Endodermal cell (in vitro differentiated cells): ENCODE measurements at regions not wholly inside any gene's neighbourhood (a gene's known extent, or its start where the extent isn't known, plus 50 kb on each side); places are given as distances from the start of the nearest gene placed in this dataset.

Source experiments
- DNase-seq: peaks from one replicate; pipeline ENCODE4 v3.0.0-alpha.2; 2017
- H3K27ac ChIP-seq: 2 replicates; pipeline ENCODE4 v1.5.1; 2013; ENCODE audit warnings: mild to moderate bottlenecking, low read depth, low read length, moderate library complexity
- H3K27me3 ChIP-seq: 2 replicates; pipeline ENCODE4 v1.6.1; 2013; ENCODE audit warnings: mild to moderate bottlenecking, low read length, moderate library complexity; ENCODE audit not compliant: insufficient read depth, control insufficient read depth, poor library complexity, severe bottlenecking
- H3K36me3 ChIP-seq: 2 replicates; pipeline ENCODE4 v1.7.0; 2013; ENCODE audit warnings: mild to moderate bottlenecking, low read length, moderate library complexity; ENCODE audit not compliant: control insufficient read depth, insufficient read depth
- H3K4me1 ChIP-seq: one replicate; pipeline ENCODE4 v1.7.0; 2013; ENCODE audit warnings: low read length; ENCODE audit not compliant: control insufficient read depth, insufficient read depth
- H3K4me3 ChIP-seq: 2 replicates; pipeline ENCODE4 v1.5.1; 2013; ENCODE audit warnings: mild to moderate bottlenecking, low read length, moderate library complexity
- H3K9ac ChIP-seq: 2 replicates; pipeline ENCODE4 v1.6.1; 2013; ENCODE audit warnings: mild to moderate bottlenecking, low read length, moderate library complexity; ENCODE audit not compliant: poor library complexity, severe bottlenecking; ENCODE audit errors: extremely low read depth
- H3K9me3 ChIP-seq: 2 replicates; pipeline ENCODE4 v1.6.1; 2013; ENCODE audit warnings: mild to moderate bottlenecking, low read length, moderate library complexity; ENCODE audit not compliant: control insufficient read depth
- H3K27ac Mint-ChIP-seq: 2 replicates; pipeline ENCODE4 v1.8.0; 2020; ENCODE audit warnings: mixed read lengths
- H3K27me3 Mint-ChIP-seq: 2 replicates; pipeline ENCODE4 v1.8.0; 2021; ENCODE audit warnings: mild to moderate bottlenecking, mixed read lengths; ENCODE audit not compliant: insufficient read depth
- H3K36me3 Mint-ChIP-seq: 2 replicates; pipeline ENCODE4 v1.8.0; 2020; ENCODE audit warnings: low read depth, mixed read lengths
- H3K4me1 Mint-ChIP-seq: 2 replicates; pipeline ENCODE4 v1.8.0; 2020; ENCODE audit warnings: mixed read lengths
- H3K4me3 Mint-ChIP-seq: 2 replicates; pipeline ENCODE4 v1.8.0; 2020; ENCODE audit warnings: mild to moderate bottlenecking, moderate library complexity, mixed read lengths
- H3K9me3 Mint-ChIP-seq: 2 replicates; pipeline ENCODE4 v1.8.0; 2020; ENCODE audit warnings: mild to moderate bottlenecking, mixed read lengths
- CTCF ChIP-seq: fragments of 200-600 bp; sonication (generic); conservative IDR thresholded peaks from 2 replicates; pipeline ENCODE4 v1.5.0; 2021; ENCODE audit warnings: antibody characterized with exemption, mild to moderate bottlenecking
- WGBS, 2 experiments: methylation state at CpG; one replicate each; pipeline versions ENCODE4 v1.1.5 to v1.1.7; 2013; ENCODE audit warnings: missing lambda C conversion rate in 2 of 2, mixed read lengths in 1 of 2; ENCODE audit not compliant: insufficient coverage in 1 of 2, insufficient read length in 1 of 2; 5-methylcytosine and 5-hydroxymethylcytosine counted together

GRCh38 chr2:64931246-64932115, 57.7 kb upstream of the SLC1A4 start:
- peaks cover 18% of the 10 kb centered on the region for H3K27me3 Mint-ChIP-seq
- DNase-seq = no peak
- H3K9me3 ChIP-seq = no peaks in the 10 kb centered on the region
- no peaks in the 10 kb centered on the region for H3K36me3 ChIP-seq
- peaks cover 23% of the 10 kb centered on the region for H3K9me3 Mint-ChIP-seq
- no peak overlapping the region for H3K4me3 Mint-ChIP-seq
- no peak overlapping the region for H3K27ac ChIP-seq
- TF ChIP-seq CTCF = no peak
- no peaks in the 10 kb centered on the region for H3K27me3 ChIP-seq
- WGBS, 2 experiments = 81 to 91% methylated on average over 7 to 9 of the region's 9 CpGs
- H3K36me3 Mint-ChIP-seq = no peaks in the 10 kb centered on the region
- H3K4me3 ChIP-seq = no peak overlapping the region
- no peak overlapping the region for H3K9ac ChIP-seq
- peaks cover 3% of the 10 kb centered on the region for H3K4me1 Mint-ChIP-seq
- no peak overlapping the region for H3K27ac Mint-ChIP-seq
- no peaks in the 10 kb centered on the region for H3K4me1 ChIP-seq

GRCh38 chr2:64932116-64932370, 57.2 kb upstream of the SLC1A4 start:
- Histone ChIP-seq H3K27me3 (no peaks in the 10 kb centered on the region), H3K9ac (no peak overlapping the region), H3K27ac (no peak overlapping the region), H3K4me3 (no peak overlapping the region), H3K36me3 (no peaks in the 10 kb centered on the region), H3K9me3 (no peaks in the 10 kb centered on the region), H3K4me1 (no peaks in the 10 kb centered on the region)
- H3K27ac Mint-ChIP-seq = no peak overlapping the region
- H3K4me1 Mint-ChIP-seq = peaks cover 7% of the 10 kb centered on the region
- no peak for TF ChIP-seq CTCF
- 77% methylated on average over 1 of the region's 1 CpG; no CpG with 5 or more reads in 1 of the 2 experiments for WGBS, 2 experiments
- peaks cover 17% of the 10 kb centered on the region for H3K9me3 Mint-ChIP-seq
- H3K4me3 Mint-ChIP-seq = no peak overlapping the region
- H3K36me3 Mint-ChIP-seq = no peaks in the 10 kb centered on the region
- no peak for DNase-seq
- H3K27me3 Mint-ChIP-seq = peaks cover 18% of the 10 kb centered on the region

GRCh38 chr2:64932371-64933216, 56.6 kb upstream of the SLC1A4 start:
- no peak for TF ChIP-seq CTCF
- Mint-ChIP-seq H3K36me3 (no peaks in the 10 kb centered on the region), H3K9me3 (peaks cover 12% of the 10 kb centered on the region), H3K27me3 (peaks cover 18% of the 10 kb centered on the region), H3K4me1 (peaks cover 12% of the 10 kb centered on the region), H3K27ac (no peak overlapping the region), H3K4me3 (no peak overlapping the region)
- no peak overlapping the region for H3K9ac ChIP-seq
- H3K9me3 ChIP-seq = no peaks in the 10 kb centered on the region
- no peaks in the 10 kb centered on the region for H3K4me1 ChIP-seq
- no peaks in the 10 kb centered on the region for H3K27me3 ChIP-seq
- no peak overlapping the region for H3K4me3 ChIP-seq
- no peak for DNase-seq
- no peaks in the 10 kb centered on the region for H3K36me3 ChIP-seq
- no peak overlapping the region for H3K27ac ChIP-seq
- WGBS, 2 experiments = 92 to 94% methylated on average over 6 to 9 of the region's 9 CpGs
